Heart left ventricle (tissue), 16 donors: ENCODE measurements at regions not wholly inside any gene's neighbourhood (a gene's known extent, or its start where the extent isn't known, plus 50 kb on each side); places are given as distances from the start of the nearest gene placed in this dataset.

Source experiments
- ATAC-seq, 4 donors: fragments of 200-7000 bp; cut with Tn5 transposase; one replicate each; pipeline ENCODE4 v1.9.1; 2020 to 2022; ENCODE audit warnings: moderate library complexity in 4 of 4, mild to moderate bottlenecking in 3 of 4, moderate number of reproducible peaks in 1 of 4
- DNase-seq, 5 donors: peaks; one replicate each; pipeline ENCODE4 v3.0.0-alpha.2; 2020
- H3K27ac ChIP-seq, 12 donors: fragments of 200-600 bp; sonication (generic) in 4 of 12; one replicate each; pipeline versions ENCODE4 v1.5.0 to v1.8.0; 2016 to 2022; ENCODE audit warnings: mild to moderate bottlenecking in 2 of 12
- H3K27me3 ChIP-seq, 9 donors: fragments of 200-600 bp; sonication (generic) in 2 of 9; one replicate each; pipeline versions ENCODE4 v1.5.1 to v1.8.0; 2016 to 2022; ENCODE audit warnings: mild to moderate bottlenecking in 3 of 9
- H3K36me3 ChIP-seq, 9 donors: fragments of 200-600 bp; sonication (generic) in 2 of 9; one replicate each; pipeline versions ENCODE4 v1.5.0 to v1.8.0; 2018 to 2022; ENCODE audit warnings: mild to moderate bottlenecking in 2 of 9
- H3K4me1 ChIP-seq, 12 donors: fragments of 200-600 bp; sonication (generic) in 4 of 12; one replicate each; pipeline versions ENCODE4 v1.5.0 to v1.8.0; 2016 to 2022; ENCODE audit warnings: mild to moderate bottlenecking in 3 of 12
- H3K4me3 ChIP-seq, 12 donors: fragments of 200-600 bp; sonication (generic) in 4 of 12; one replicate each; pipeline versions ENCODE4 v1.5.0 to v1.8.0; 2017 to 2022; ENCODE audit warnings: mild to moderate bottlenecking in 9 of 12, moderate library complexity in 4 of 12
- H3K9me3 ChIP-seq, 12 donors: fragments of 200-600 bp; sonication (generic) in 4 of 12; one replicate each; pipeline versions ENCODE4 v1.5.0 to v1.8.0; 2016 to 2022; ENCODE audit warnings: mild to moderate bottlenecking in 1 of 12
- POLR2A ChIP-seq, 2 donors: fragments of 450-650 bp; IDR thresholded peaks; one replicate each; pipeline ENCODE4 v1.6.1; 2017; ENCODE audit warnings: antibody characterized with exemption in 2 of 2, mild to moderate bottlenecking in 2 of 2, moderate library complexity in 2 of 2
- WGBS, 4 donors: extraction: QIAGEN DNeasy Blood & Tissue Kit in 2 of 4; methylation state at CpG; one replicate each; pipeline versions ENCODE4 v1.1.5 to v1.1.7; 2013 to 2018; 5-methylcytosine and 5-hydroxymethylcytosine counted together
- intact Hi-C, 10 donors: fragments of 100-400 bp; cut with DNase I; formaldehyde crosslinking; loops; one replicate each; pipeline versions ENCODE4 v1.11.1 to v1.14.2; 2022
- TF ChIP-seq, protein P1 (sequence below), 12 donors: fragments of 200-600 bp; sonication (generic) in 4 of 12; IDR thresholded peaks; one replicate each; pipeline versions ENCODE4 v1.5.0 to v1.8.0; 2018 to 2022; ENCODE audit warnings: antibody characterized with exemption in 12 of 12, mild to moderate bottlenecking in 5 of 12
- donor health status: ischemic (EF 13 %, LVEDD 7.1; RV severe dilation, severe dysfunction).
- donor health status: healthy with polysubstance abuse.
- donor health status: DM: no; HTN: yes; CAD: no.
- donor health status: DM: no; HTN: no; CAD: no.
- donor health status: ischemic (EF 25% LVEDD 6.9; RV normal size, moderate dysfunction).
- donor health status: ischemic (EF 25% LVEDD 5.7; RV mildly dilated, moderate dysfunction).
- donor health status: healthy.
- donor health status: DM: yes; HTN: yes; CAD: no.
- donor health status: ischemic (EF 35%, LVEDD 5.7; RV mildly dilated, moderate dysfunction).
- donor health status: nonischemic (EF 11% LVEDD 7.7; RV severe dilation, severe dysfunction).
- donor health status: DM: yes; HTN: yes; CAD: no.
- donor health status: PGD.
- donor health status: ischemic (EF 29% LVEDD 5.4; RV normal size, mild dysfunction).
- donor health status: nonischemic (EF 23%, LVEDD 6.1; RV moderate dilation, normal function).

DNA sequence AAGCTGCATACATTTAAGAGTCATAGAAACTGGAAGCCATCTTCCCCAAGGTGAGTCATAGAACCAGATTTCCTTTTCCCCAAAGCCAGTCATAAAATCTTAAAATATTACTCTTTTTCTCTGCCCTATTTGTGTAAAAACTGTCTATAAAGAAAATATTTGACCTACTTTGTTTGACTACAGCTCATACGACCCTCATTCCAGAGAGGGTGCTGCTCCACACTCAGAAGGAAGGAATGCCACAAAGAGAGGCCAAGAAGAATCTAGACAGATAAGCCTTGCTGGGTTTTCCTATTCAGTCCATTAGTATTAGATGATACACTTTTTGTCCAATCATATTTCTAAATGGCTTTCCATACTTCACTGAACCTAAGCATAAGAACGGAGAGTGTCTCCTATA is 671.6 kb upstream of the SGO1 start:
- Histone ChIP-seq H3K9me3 (no peaks in the 10 kb centered on the region), H3K36me3 (no peaks in the 10 kb centered on the region), H3K4me3 (no peak overlapping the region), H3K4me1 (no peaks in the 10 kb centered on the region), H3K27me3 (no peaks in the 10 kb centered on the region), H3K27ac (no peak overlapping the region)
- DNase-seq (no peak), ATAC-seq (no peak)
- WGBS, 4 donors = 64 to 75% (median 72%) methylated on average over 2 of the region's 2 CpGs
- TF ChIP-seq POLR2A (IDR thresholded peaks at IDR 0.05) = no peak
- TF ChIP-seq, protein P1, sequence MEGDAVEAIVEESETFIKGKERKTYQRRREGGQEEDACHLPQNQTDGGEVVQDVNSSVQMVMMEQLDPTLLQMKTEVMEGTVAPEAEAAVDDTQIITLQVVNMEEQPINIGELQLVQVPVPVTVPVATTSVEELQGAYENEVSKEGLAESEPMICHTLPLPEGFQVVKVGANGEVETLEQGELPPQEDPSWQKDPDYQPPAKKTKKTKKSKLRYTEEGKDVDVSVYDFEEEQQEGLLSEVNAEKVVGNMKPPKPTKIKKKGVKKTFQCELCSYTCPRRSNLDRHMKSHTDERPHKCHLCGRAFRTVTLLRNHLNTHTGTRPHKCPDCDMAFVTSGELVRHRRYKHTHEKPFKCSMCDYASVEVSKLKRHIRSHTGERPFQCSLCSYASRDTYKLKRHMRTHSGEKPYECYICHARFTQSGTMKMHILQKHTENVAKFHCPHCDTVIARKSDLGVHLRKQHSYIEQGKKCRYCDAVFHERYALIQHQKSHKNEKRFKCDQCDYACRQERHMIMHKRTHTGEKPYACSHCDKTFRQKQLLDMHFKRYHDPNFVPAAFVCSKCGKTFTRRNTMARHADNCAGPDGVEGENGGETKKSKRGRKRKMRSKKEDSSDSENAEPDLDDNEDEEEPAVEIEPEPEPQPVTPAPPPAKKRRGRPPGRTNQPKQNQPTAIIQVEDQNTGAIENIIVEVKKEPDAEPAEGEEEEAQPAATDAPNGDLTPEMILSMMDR (IDR thresholded peaks at IDR 0.05) = no peak
- intact Hi-C loops = no loop called here

DNA sequence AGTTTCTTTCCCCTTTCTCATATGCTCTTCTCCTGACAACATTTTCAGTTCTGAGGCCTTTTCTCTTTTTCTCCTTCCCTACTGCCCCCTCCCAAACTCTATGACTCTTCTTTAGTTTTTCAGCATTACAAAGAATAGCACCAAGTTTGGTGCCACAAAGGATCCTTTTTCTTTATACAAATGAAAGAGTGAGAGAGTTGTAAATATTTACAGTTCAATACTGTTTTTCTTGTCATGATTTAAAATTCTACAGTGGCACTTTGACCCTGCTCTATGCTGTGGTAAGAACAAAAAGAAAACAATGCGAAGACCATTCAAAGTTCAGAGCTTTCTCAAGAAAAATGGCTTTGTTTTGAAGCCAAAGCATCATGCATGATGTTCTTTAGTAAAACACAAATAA is 667.9 kb upstream of the SGO1 start:
- H3K27me3 ChIP-seq = no peaks in the 10 kb centered on the region
- H3K4me1 ChIP-seq = no peaks in the 10 kb centered on the region
- no peaks in the 10 kb centered on the region for H3K9me3 ChIP-seq
- no peak for ATAC-seq
- 85 to 91% (median 88%) methylated on average over 1 of the region's 1 CpG for WGBS, 4 donors
- H3K4me3 ChIP-seq = no peak overlapping the region
- H3K27ac ChIP-seq = no peak overlapping the region
- TF ChIP-seq, protein P1 (IDR thresholded peaks at IDR 0.05) = no peak
- TF ChIP-seq POLR2A (IDR thresholded peaks at IDR 0.05) = no peak
- no peaks in the 10 kb centered on the region for H3K36me3 ChIP-seq
- DNase-seq = no peak
- intact Hi-C loops = no loop called here

DNA sequence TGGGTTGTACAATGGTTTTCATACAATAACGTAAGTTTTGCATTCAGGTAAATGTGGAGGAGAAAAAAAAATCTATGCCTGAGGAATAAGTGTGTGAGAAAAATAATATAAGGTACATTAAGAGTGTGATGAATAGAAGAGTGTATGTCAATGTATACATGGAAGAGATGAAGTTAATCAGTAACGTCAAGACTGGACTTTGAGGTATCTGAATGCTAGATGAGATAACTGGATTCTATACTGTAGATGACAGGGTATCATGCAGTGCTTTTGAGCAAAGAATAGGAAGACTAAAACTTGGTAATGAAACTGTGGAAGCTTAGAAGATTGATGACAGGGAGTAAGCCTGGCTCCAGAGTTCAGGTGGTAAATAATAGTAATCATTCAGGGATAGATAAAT is 666.7 kb upstream of the SGO1 start:
- Histone ChIP-seq H3K9me3 (no peaks in the 10 kb centered on the region), H3K27me3 (no peaks in the 10 kb centered on the region), H3K4me3 (no peak overlapping the region), H3K4me1 (no peaks in the 10 kb centered on the region), H3K36me3 (no peaks in the 10 kb centered on the region), H3K27ac (no peak overlapping the region)
- DNase-seq (no peak), ATAC-seq (no peak)
- intact Hi-C loops = no loop called here
- 81 to 83% (median 82%) methylated on average over 2 of the region's 2 CpGs for WGBS, 4 donors
- no peak for TF ChIP-seq POLR2A (IDR thresholded peaks at IDR 0.05)
- TF ChIP-seq, protein P1 (IDR thresholded peaks at IDR 0.05) = no peak

DNA sequence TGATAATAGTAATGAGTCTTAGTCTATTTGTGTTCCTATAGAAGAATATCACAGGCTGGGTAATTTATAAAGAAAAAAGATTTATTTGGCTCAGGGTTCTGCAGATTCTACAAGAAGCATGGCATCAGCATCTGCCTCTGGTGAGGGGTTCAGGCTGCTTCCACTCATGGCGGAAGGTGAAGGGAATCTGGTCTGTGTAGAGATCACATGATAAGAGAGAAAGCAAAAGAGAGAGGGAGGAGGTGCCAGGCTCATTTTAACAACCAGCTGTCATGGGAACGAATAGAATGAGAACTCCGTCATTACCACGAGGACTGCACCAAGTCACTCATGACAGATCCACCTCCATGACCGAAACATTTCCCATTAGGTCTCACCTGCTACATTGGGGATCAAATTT is 664.0 kb upstream of the SGO1 start:
- Histone ChIP-seq H3K36me3 (no peaks in the 10 kb centered on the region), H3K27me3 (no peaks in the 10 kb centered on the region), H3K4me1 (no peaks in the 10 kb centered on the region), H3K27ac (no peak overlapping the region), H3K4me3 (no peak overlapping the region), H3K9me3 (no peaks in the 10 kb centered on the region)
- intact Hi-C loops = no loop called here
- ATAC-seq = no peak
- WGBS, 4 donors = 77 to 84% (median 79%) methylated on average over 5 of the region's 5 CpGs
- DNase-seq = no peak
- TF ChIP-seq, protein P1 (IDR thresholded peaks at IDR 0.05) = no peak
- no peak for TF ChIP-seq POLR2A (IDR thresholded peaks at IDR 0.05)
